22Rv1 (cell line): ENCODE measurements at regions not wholly inside any gene's neighbourhood (a gene's known extent, or its start where the extent isn't known, plus 50 kb on each side); places are given as distances from the start of the nearest gene placed in this dataset.

Source experiments
- CTCF ChIP-seq: fragments of 450-650 bp; IDR thresholded peaks from 2 replicates; pipeline ENCODE4 v1.5.1; 2017; ENCODE audit warnings: mild to moderate bottlenecking
- ZFX ChIP-seq: fragments of 450-650 bp; IDR thresholded peaks from 2 replicates; pipeline ENCODE4 v1.6.1; 2017; ENCODE audit warnings: antibody characterized with exemption, borderline replicate concordance

- TF ChIP-seq CTCF, result no peak
- no peak for TF ChIP-seq ZFX
Measured at GRCh38 chr18:76233406-76233805, 261.6 kb downstream of the ZNF516 start.
